HEK293 (cell line): ENCODE measurements at regions not wholly inside any gene's neighbourhood (a gene's known extent, or its start where the extent isn't known, plus 50 kb on each side); places are given as distances from the start of the nearest gene placed in this dataset.

Experiments used
- CTCF ChIA-PET: fragments of 350-600 bp; formaldehyde crosslinking; extraction: SDS; loops from one replicate; lab custom pipeline; 2021; ENCODE audit warnings: antibody characterized with exemption; lab: Yijun Ruan, JAX
- POLR2A ChIA-PET: fragments of 300-600 bp; formaldehyde crosslinking; extraction: SDS; loops from one replicate; lab custom pipeline; 2020; ENCODE audit warnings: antibody characterized with exemption, inconsistent platforms; lab: Yijun Ruan, JAX
- H3K27ac ChIP-seq: fragments of 200-500 bp; sonication (Bioruptor generic); 2 replicates; pipeline ENCODE4 v1.5.1; 2014; ENCODE audit warnings: low read depth, low read length, control low read depth, inconsistent platforms; ENCODE audit errors: extremely low read depth
- H3K36me3 ChIP-seq, 2 experiments: fragments of 200-500 bp in 1 of 2; sonication (Bioruptor generic) in 1 of 2; 1 replicate in 1 of 2; 2 replicates in 1 of 2; pipeline ENCODE4 v1.5.1; 2014 to 2017; ENCODE audit warnings: inconsistent platforms in 2 of 2, low read length in 2 of 2; ENCODE audit not compliant: control insufficient read depth in 2 of 2, insufficient read depth in 1 of 2
- H3K4me1 ChIP-seq: fragments of 200-500 bp; sonication (Bioruptor generic); 2 replicates; pipeline ENCODE4 v1.5.1; 2014; ENCODE audit warnings: mild to moderate bottlenecking, low read length, inconsistent platforms; ENCODE audit not compliant: control insufficient read depth, insufficient read depth
- H3K4me3 ChIP-seq: 2 replicates; pipeline ENCODE4 v1.5.1; 2011; ENCODE audit warnings: low read depth, mild to moderate bottlenecking, control low read depth, low read length, moderate library complexity
- H3K9me3 ChIP-seq: fragments of 200-500 bp; sonication (Bioruptor generic); 2 replicates; pipeline ENCODE4 v1.5.1; 2014; ENCODE audit warnings: low read depth, low read length, inconsistent platforms; ENCODE audit not compliant: control insufficient read depth, insufficient read depth
- BCL11A ChIP-seq: fragments of 450-650 bp; formaldehyde crosslinking; IDR thresholded peaks from 2 replicates; pipeline ENCODE4 v1.5.1; 2016; ENCODE audit warnings: low read depth, missing biosample characterization, missing genetic modification characterization
- GLIS2 ChIP-seq: fragments of 450-650 bp; formaldehyde crosslinking; IDR thresholded peaks from 2 replicates; pipeline ENCODE4 v1.5.1; 2016; ENCODE audit warnings: missing biosample characterization, missing genetic modification characterization
- MYNN ChIP-seq: fragments of 450-650 bp; formaldehyde crosslinking; IDR thresholded peaks from 2 replicates; pipeline ENCODE4 v1.5.1; 2016; ENCODE audit warnings: missing biosample characterization, missing genetic modification characterization, borderline replicate concordance
- YY2 ChIP-seq: fragments of 450-650 bp; formaldehyde crosslinking; IDR thresholded peaks from 2 replicates; pipeline ENCODE4 v1.5.1; 2016; ENCODE audit warnings: missing biosample characterization, missing genetic modification characterization
- ZNF214 ChIP-seq: fragments of 450-650 bp; formaldehyde crosslinking; IDR thresholded peaks from 2 replicates; pipeline ENCODE4 v1.5.1; 2017; ENCODE audit warnings: missing biosample characterization, mild to moderate bottlenecking, missing genetic modification characterization, borderline replicate concordance
- ZNF223 ChIP-seq: fragments of 450-650 bp; formaldehyde crosslinking; IDR thresholded peaks from 2 replicates; pipeline ENCODE4 v1.5.1; 2016; ENCODE audit warnings: missing biosample characterization, missing genetic modification characterization
- ZNF510 ChIP-seq: fragments of 450-650 bp; formaldehyde crosslinking; IDR thresholded peaks from 2 replicates; pipeline ENCODE4 v1.5.1; 2018; ENCODE audit warnings: mild to moderate bottlenecking, missing genetic modification characterization, missing biosample characterization; ENCODE audit not compliant: insufficient replicate concordance
- ZNF600 ChIP-seq: fragments of 450-650 bp; formaldehyde crosslinking; IDR thresholded peaks from 2 replicates; pipeline ENCODE4 v1.5.1; 2016; ENCODE audit warnings: missing biosample characterization, missing genetic modification characterization
- ZNF701 ChIP-seq: fragments of 450-650 bp; formaldehyde crosslinking; IDR thresholded peaks from 2 replicates; pipeline ENCODE4 v1.5.1; 2016; ENCODE audit warnings: missing biosample characterization, missing genetic modification characterization
- ZNF785 ChIP-seq: fragments of 450-650 bp; formaldehyde crosslinking; IDR thresholded peaks from 2 replicates; pipeline ENCODE4 v1.5.1; 2016; ENCODE audit warnings: missing biosample characterization, missing genetic modification characterization
- ZNF837 ChIP-seq: fragments of 450-650 bp; formaldehyde crosslinking; IDR thresholded peaks from 2 replicates; pipeline ENCODE4 v1.5.1; 2016; ENCODE audit warnings: missing biosample characterization, missing genetic modification characterization
- TF ChIP-seq, protein P1 (sequence below): fragments of 450-650 bp; formaldehyde crosslinking; IDR thresholded peaks from 2 replicates; pipeline ENCODE4 v1.5.1; 2016; ENCODE audit warnings: missing biosample characterization, missing genetic modification characterization
- TF ChIP-seq, protein P2 (sequence below): fragments of 450-650 bp; formaldehyde crosslinking; IDR thresholded peaks from 2 replicates; pipeline ENCODE4 v1.5.1; 2016; ENCODE audit warnings: missing biosample characterization, missing genetic modification characterization
- TF ChIP-seq, protein P3 (sequence below): fragments of 450-650 bp; formaldehyde crosslinking; IDR thresholded peaks from 2 replicates; pipeline ENCODE4 v1.5.1; 2016; ENCODE audit warnings: missing biosample characterization, missing genetic modification characterization
- TF ChIP-seq, protein P4 (sequence below): fragments of 450-650 bp; formaldehyde crosslinking; IDR thresholded peaks from 2 replicates; pipeline ENCODE4 v1.5.1; 2017; ENCODE audit warnings: missing biosample characterization, missing genetic modification characterization

DNA sequence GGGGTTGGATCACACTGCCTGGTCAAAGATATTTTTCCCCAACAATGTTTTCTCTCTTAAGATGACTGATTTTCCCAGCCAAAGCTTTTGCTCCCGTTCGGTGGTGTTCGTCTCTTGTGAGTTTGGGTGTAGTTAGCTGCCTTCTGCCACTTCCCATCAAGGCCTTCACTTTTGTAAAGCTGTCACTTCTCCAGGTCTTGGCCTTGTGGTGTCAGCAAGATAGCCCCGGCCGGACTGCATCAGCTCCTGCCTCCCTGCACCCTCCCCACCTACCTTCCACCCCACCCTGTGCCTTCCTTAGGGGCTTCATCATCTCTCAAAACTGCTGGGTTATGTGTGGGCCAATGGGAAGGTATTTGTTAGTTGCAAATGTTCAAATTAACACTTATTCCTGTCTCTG, 228.9 kb downstream of the BCL11A start (continued):
- no peak for TF ChIP-seq YY2 (tag by site-specific recombination)
- no peak for TF ChIP-seq GLIS2
- TF ChIP-seq MYNN (tag by site-specific recombination): no peak
- TF ChIP-seq BCL11A (tag by site-specific recombination): no peak

DNA sequence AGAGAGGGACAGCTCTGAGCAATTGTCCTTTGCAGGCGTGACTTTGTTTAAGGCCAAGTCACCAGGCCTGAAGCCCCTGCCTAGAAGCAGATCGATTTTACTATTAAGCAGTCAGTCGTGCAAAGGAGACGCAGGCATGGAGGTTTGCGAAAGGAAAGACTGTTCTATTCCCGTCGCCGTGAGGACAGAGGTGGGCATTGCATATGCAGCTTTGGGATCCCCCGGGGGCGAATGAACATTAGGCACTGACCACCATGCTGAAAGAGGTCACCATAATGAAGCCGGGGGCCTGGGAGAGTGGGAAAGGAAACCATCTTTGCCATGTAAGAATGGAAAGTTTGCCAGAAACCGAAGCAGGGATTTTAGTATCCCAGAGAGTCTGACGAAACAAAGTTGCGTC, 231.6 kb downstream of the BCL11A start:
- no peaks in the 10 kb centered on the region for H3K4me1 ChIP-seq
- no peak overlapping the region for H3K4me3 ChIP-seq
- ChIA-PET POLR2A (no interaction called here), CTCF (interaction anchor here (0.6 kb wide), 1 partner anchor 150 kb away, joined by 3 read pairs; no protein-coding TSS in a partner anchor)
- H3K36me3 ChIP-seq: no peaks in the 10 kb centered on the region
- H3K9me3 ChIP-seq: no peaks in the 10 kb centered on the region
- H3K27ac ChIP-seq: no peak overlapping the region
- TF ChIP-seq ZNF223 (no peak), ZNF701 (tag by site-specific recombination) (no peak), ZNF600 (tag by site-specific recombination) (no peak), ZNF837 (tag by site-specific recombination) (no peak), ZNF510 (tag by site-specific recombination) (no peak), ZNF785 (tag by site-specific recombination) (no peak), ZNF214 (no peak)
- TF ChIP-seq, protein P1, sequence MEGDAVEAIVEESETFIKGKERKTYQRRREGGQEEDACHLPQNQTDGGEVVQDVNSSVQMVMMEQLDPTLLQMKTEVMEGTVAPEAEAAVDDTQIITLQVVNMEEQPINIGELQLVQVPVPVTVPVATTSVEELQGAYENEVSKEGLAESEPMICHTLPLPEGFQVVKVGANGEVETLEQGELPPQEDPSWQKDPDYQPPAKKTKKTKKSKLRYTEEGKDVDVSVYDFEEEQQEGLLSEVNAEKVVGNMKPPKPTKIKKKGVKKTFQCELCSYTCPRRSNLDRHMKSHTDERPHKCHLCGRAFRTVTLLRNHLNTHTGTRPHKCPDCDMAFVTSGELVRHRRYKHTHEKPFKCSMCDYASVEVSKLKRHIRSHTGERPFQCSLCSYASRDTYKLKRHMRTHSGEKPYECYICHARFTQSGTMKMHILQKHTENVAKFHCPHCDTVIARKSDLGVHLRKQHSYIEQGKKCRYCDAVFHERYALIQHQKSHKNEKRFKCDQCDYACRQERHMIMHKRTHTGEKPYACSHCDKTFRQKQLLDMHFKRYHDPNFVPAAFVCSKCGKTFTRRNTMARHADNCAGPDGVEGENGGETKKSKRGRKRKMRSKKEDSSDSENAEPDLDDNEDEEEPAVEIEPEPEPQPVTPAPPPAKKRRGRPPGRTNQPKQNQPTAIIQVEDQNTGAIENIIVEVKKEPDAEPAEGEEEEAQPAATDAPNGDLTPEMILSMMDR (tag by site-specific recombination): no peak
- TF ChIP-seq, protein P2, sequence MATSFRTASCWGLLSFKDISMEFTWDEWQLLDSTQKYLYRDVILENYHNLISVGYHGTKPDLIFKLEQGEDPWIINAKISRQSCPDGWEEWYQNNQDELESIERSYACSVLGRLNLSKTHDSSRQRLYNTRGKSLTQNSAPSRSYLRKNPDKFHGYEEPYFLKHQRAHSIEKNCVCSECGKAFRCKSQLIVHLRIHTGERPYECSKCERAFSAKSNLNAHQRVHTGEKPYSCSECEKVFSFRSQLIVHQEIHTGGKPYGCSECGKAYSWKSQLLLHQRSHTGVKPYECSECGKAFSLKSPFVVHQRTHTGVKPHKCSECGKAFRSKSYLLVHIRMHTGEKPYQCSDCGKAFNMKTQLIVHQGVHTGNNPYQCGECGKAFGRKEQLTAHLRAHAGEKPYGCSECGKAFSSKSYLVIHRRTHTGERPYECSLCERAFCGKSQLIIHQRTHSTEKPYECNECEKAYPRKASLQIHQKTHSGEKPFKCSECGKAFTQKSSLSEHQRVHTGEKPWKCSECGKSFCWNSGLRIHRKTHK: no peak
- TF ChIP-seq, protein P3, sequence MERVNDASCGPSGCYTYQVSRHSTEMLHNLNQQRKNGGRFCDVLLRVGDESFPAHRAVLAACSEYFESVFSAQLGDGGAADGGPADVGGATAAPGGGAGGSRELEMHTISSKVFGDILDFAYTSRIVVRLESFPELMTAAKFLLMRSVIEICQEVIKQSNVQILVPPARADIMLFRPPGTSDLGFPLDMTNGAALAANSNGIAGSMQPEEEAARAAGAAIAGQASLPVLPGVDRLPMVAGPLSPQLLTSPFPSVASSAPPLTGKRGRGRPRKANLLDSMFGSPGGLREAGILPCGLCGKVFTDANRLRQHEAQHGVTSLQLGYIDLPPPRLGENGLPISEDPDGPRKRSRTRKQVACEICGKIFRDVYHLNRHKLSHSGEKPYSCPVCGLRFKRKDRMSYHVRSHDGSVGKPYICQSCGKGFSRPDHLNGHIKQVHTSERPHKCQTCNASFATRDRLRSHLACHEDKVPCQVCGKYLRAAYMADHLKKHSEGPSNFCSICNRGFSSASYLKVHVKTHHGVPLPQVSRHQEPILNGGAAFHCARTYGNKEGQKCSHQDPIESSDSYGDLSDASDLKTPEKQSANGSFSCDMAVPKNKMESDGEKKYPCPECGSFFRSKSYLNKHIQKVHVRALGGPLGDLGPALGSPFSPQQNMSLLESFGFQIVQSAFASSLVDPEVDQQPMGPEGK: no peak

DNA sequence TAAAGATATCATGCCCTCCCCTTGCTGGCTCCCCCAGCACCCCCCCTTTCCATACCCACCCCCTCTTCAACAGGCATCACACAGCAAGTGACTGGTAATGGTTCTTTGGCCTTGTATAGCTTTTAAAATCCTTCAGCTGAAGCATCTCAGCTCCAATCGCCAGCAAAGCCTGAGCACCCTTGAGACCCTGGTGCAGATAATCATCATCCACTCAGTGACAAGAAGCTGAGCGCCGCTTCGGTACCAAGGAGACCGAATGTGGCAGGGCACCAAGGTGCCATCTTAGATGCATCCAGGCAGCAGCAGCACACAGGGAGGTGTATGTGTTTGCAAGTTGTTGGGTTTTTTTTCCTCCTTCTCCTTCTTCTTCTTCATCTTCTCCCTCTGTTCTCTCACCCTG, 232.7 kb downstream of the BCL11A start:
- Histone ChIP-seq H3K9me3 (no peaks in the 10 kb centered on the region), H3K4me3 (no peak overlapping the region)
- CTCF ChIA-PET: interaction anchor here (0.7 to 1.2 kb wide), 2 partner anchors 16 to 107 kb away, joined by 4 read pairs; no protein-coding TSS in a partner anchor
- TF ChIP-seq, protein P4, sequence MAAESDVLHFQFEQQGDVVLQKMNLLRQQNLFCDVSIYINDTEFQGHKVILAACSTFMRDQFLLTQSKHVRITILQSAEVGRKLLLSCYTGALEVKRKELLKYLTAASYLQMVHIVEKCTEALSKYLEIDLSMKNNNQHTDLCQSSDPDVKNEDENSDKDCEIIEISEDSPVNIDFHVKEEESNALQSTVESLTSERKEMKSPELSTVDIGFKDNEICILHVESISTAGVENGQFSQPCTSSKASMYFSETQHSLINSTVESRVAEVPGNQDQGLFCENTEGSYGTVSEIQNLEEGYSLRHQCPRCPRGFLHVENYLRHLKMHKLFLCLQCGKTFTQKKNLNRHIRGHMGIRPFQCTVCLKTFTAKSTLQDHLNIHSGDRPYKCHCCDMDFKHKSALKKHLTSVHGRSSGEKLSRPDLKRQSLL (tag by site-specific recombination): no peak
- TF ChIP-seq, all 188 proteins: peak for 0
- no peak overlapping the region for H3K27ac ChIP-seq
- H3K4me1 ChIP-seq: no peaks in the 10 kb centered on the region
- no peaks in the 10 kb centered on the region for H3K36me3 ChIP-seq
- POLR2A ChIA-PET: no interaction called here
